NCI-H128 (cell line): ENCODE measurements at regions not wholly inside any gene's neighbourhood (a gene's known extent, or its start where the extent isn't known, plus 50 kb on each side); places are given as distances from the start of the nearest gene placed in this dataset.

Experiments used
- DNase-seq: peaks from one replicate; lab custom pipeline; 2025; ENCODE audit not compliant: unreplicated experiment; lab: John Stamatoyannopoulos, UW

- no peak for DNase-seq
These were observed 343.1 kb downstream of the MZT1 start for GRCh38 chr13:72384186-72384823.

GRCh38 chr13:72383646-72384045 is 343.8 kb downstream of the MZT1 start:
- DNase-seq = no peak

GRCh38 chr13:72379581-72379980 is 347.8 kb downstream of the MZT1 start:
- DNase-seq = no peak

- no peak for DNase-seq
These were observed 359.4 kb downstream of the MZT1 start for GRCh38 chr13:72368031-72368430.

- DNase-seq = no peak
These were observed 380.7 kb downstream of the MZT1 start for GRCh38 chr13:72346716-72347115.

- DNase-seq = no peak
These were observed 385.1 kb downstream of the MZT1 start for GRCh38 chr13:72342364-72342763.

GRCh38 chr13:72341904-72342303 is 385.5 kb downstream of the MZT1 start:
- no peak for DNase-seq

- no peak for DNase-seq
These were observed 409.9 kb downstream of the MZT1 start for GRCh38 chr13:72317346-72318109.

- no peak for DNase-seq
These were observed 410.7 kb downstream of the MZT1 start for GRCh38 chr13:72316716-72317115.

GRCh38 chr13:72315312-72315711 is 412.1 kb downstream of the MZT1 start:
- no peak for DNase-seq

- no peak for DNase-seq
These were observed 413.2 kb downstream of the MZT1 start for GRCh38 chr13:72314210-72314609.

- no peak for DNase-seq
These were observed 413.9 kb downstream of the MZT1 start for GRCh38 chr13:72313546-72313945.

- no peak for DNase-seq
These were observed 423.3 kb downstream of the MZT1 start for GRCh38 chr13:72303941-72304746.

GRCh38 chr13:72296246-72296645 is 429.2 kb upstream of the DACH1 start:
- no peak for DNase-seq

GRCh38 chr13:72295153-72295552 is 428.1 kb upstream of the DACH1 start:
- DNase-seq = no peak

GRCh38 chr13:72293206-72293605 is 426.2 kb upstream of the DACH1 start:
- no peak for DNase-seq

- no peak for DNase-seq
These were observed 424.1 kb upstream of the DACH1 start for GRCh38 chr13:72290962-72291681.

- DNase-seq = no peak
These were observed 419.4 kb upstream of the DACH1 start for GRCh38 chr13:72286421-72286820.

- no peak for DNase-seq
These were observed 417.8 kb upstream of the DACH1 start for GRCh38 chr13:72284791-72285190.

GRCh38 chr13:72261732-72262131 is 394.7 kb upstream of the DACH1 start:
- DNase-seq = no peak

- DNase-seq = no peak
These were observed 392.5 kb upstream of the DACH1 start for GRCh38 chr13:72259528-72259927.
